Neural progenitor cell (in vitro differentiated cells): ENCODE measurements at regions not wholly inside any gene's neighbourhood (a gene's known extent, or its start where the extent isn't known, plus 50 kb on each side); places are given as distances from the start of the nearest gene placed in this dataset.

Source experiments
- DNase-seq: peaks from one replicate; pipeline ENCODE4 v3.0.0-alpha.2; 2016; ENCODE audit warnings: low spot score
- H2AFZ ChIP-seq: fragments of 200-600 bp; sonication (generic); replicated peaks from 2 replicates; pipeline ENCODE4 v1.6.1; 2016; ENCODE audit warnings: antibody characterized with exemption
- H3F3A ChIP-seq: fragments of 200-600 bp; sonication (generic); 2 replicates; pipeline ENCODE4 v1.6.1; 2016; ENCODE audit warnings: antibody characterized with exemption, low read depth
- H3K27ac ChIP-seq: fragments of 200-600 bp; sonication (generic); 2 replicates; pipeline ENCODE4 v1.5.1; 2016; ENCODE audit warnings: mild to moderate bottlenecking
- H3K27me3 ChIP-seq: fragments of 200-600 bp; sonication (generic); 2 replicates; pipeline ENCODE4 v1.6.1; 2016; ENCODE audit warnings: mild to moderate bottlenecking, moderate library complexity
- H3K36me3 ChIP-seq: fragments of 200-600 bp; sonication (generic); 2 replicates; pipeline ENCODE4 v1.5.1; 2016
- H3K4me1 ChIP-seq: fragments of 200-600 bp; sonication (generic); 2 replicates; pipeline ENCODE4 v1.6.1; 2016; ENCODE audit warnings: mixed run types
- H3K4me2 ChIP-seq: fragments of 200-600 bp; sonication (generic); 2 replicates; pipeline ENCODE4 v1.6.1; 2016
- H3K4me3 ChIP-seq: fragments of 200-600 bp; sonication (generic); 2 replicates; pipeline ENCODE4 v1.5.1; 2016
- H3K79me2 ChIP-seq: fragments of 200-600 bp; sonication (generic); 2 replicates; pipeline ENCODE4 v1.6.1; 2016; ENCODE audit warnings: low read depth
- H3K9ac ChIP-seq: fragments of 200-600 bp; sonication (generic); 2 replicates; pipeline ENCODE4 v1.6.1; 2016
- H3K9me3 ChIP-seq: fragments of 200-600 bp; sonication (generic); 2 replicates; pipeline ENCODE4 v1.5.1; 2016; ENCODE audit warnings: low read depth
- H4K20me1 ChIP-seq: fragments of 200-600 bp; sonication (generic); 2 replicates; pipeline ENCODE4 v1.6.1; 2016; ENCODE audit warnings: low read depth
- H3K27ac Mint-ChIP-seq: 3 replicates; pipeline ENCODE4 v1.8.0; 2021; ENCODE audit warnings: mixed read lengths
- H3K27me3 Mint-ChIP-seq: 2 replicates; pipeline ENCODE4 v1.8.0; 2022; ENCODE audit warnings: low read depth, mild to moderate bottlenecking, inconsistent platforms, moderate library complexity, mixed read lengths; ENCODE audit not compliant: insufficient read depth
- H3K36me3 Mint-ChIP-seq: 3 replicates; pipeline ENCODE4 v1.8.0; 2021; ENCODE audit warnings: mixed read lengths
- H3K4me1 Mint-ChIP-seq: 3 replicates; pipeline ENCODE4 v1.8.0; 2021; ENCODE audit warnings: mixed read lengths
- H3K4me3 Mint-ChIP-seq: 3 replicates; pipeline ENCODE4 v1.8.0; 2021; ENCODE audit warnings: mild to moderate bottlenecking, moderate library complexity, mixed read lengths
- H3K9me3 Mint-ChIP-seq: 3 replicates; pipeline ENCODE4 v1.8.0; 2020; ENCODE audit warnings: mixed read lengths
- CTCF ChIP-seq: fragments of 200-600 bp; sonication (generic); IDR thresholded peaks from 2 replicates; pipeline ENCODE4 v1.5.1; 2017; ENCODE audit warnings: antibody characterized with exemption, mild to moderate bottlenecking
- EZH2 ChIP-seq: fragments of 200-600 bp; sonication (generic); IDR thresholded peaks from 2 replicates; pipeline ENCODE4 v1.6.1; 2017; ENCODE audit warnings: antibody characterized with exemption, mild to moderate bottlenecking, moderate library complexity
- EZH2phosphoT487 ChIP-seq: fragments of 200-600 bp; sonication (generic); IDR thresholded peaks from 2 replicates; pipeline ENCODE4 v1.6.1; 2017; ENCODE audit warnings: antibody characterized with exemption

GRCh38 chr13:112236539-112237197 is 139.5 kb upstream of the SPACA7 start:
- Histone ChIP-seq H3F3A (no peaks in the 10 kb centered on the region), H3K4me1 (no peaks in the 10 kb centered on the region), H3K4me2 (no peak overlapping the region), H3K27ac (no peak overlapping the region), H3K36me3 (no peaks in the 10 kb centered on the region), H4K20me1 (no peaks in the 10 kb centered on the region), H3K9me3 (no peaks in the 10 kb centered on the region), H3K27me3 (peaks cover 3% of the 10 kb centered on the region), H3K9ac (no peak overlapping the region), H3K79me2 (no peaks in the 10 kb centered on the region), H3K4me3 (no peak overlapping the region), H2AFZ (no peak overlapping the region)
- TF ChIP-seq EZH2phosphoT487, result no peak
- no peak for TF ChIP-seq CTCF
- TF ChIP-seq EZH2, result no peak
- Mint-ChIP-seq H3K4me3 (no peak overlapping the region), H3K9me3 (peaks cover 26% of the 10 kb centered on the region), H3K27ac (no peak overlapping the region), H3K4me1 (peaks cover 19% of the 10 kb centered on the region), H3K27me3 (peaks cover 4% of the 10 kb centered on the region), H3K36me3 (no peaks in the 10 kb centered on the region)
- no peak for DNase-seq

- H3K27ac Mint-ChIP-seq, result no peak overlapping the region
- no peaks in the 10 kb centered on the region for H3K36me3 ChIP-seq
- H3K9me3 Mint-ChIP-seq, result peaks cover 26% of the 10 kb centered on the region
- H3K79me2 ChIP-seq, result no peaks in the 10 kb centered on the region
- H3K4me3 ChIP-seq, result no peak overlapping the region
- no peaks in the 10 kb centered on the region for H3K36me3 Mint-ChIP-seq
- H3K9ac ChIP-seq, result no peak overlapping the region
- no peak for DNase-seq
- no peak overlapping the region for H3K27ac ChIP-seq
- H3K27me3 Mint-ChIP-seq, result peaks cover 4% of the 10 kb centered on the region
- no peak overlapping the region for H3K4me2 ChIP-seq
- no peaks in the 10 kb centered on the region for H3F3A ChIP-seq
- H4K20me1 ChIP-seq, result no peaks in the 10 kb centered on the region
- peaks cover 13% of the 10 kb centered on the region for H3K4me1 Mint-ChIP-seq
- TF ChIP-seq CTCF, result no peak
- TF ChIP-seq EZH2, result no peak
- no peak for TF ChIP-seq EZH2phosphoT487
- H3K4me3 Mint-ChIP-seq, result no peak overlapping the region
- no peaks in the 10 kb centered on the region for H3K9me3 ChIP-seq
- no peak overlapping the region for H2AFZ ChIP-seq
- H3K4me1 ChIP-seq, result no peaks in the 10 kb centered on the region
- H3K27me3 ChIP-seq, result no peaks in the 10 kb centered on the region
Measured at GRCh38 chr13:112238436-112238995, 137.6 kb upstream of the SPACA7 start.

GRCh38 chr13:112240076-112240475 is 136.1 kb upstream of the SPACA7 start:
- Histone ChIP-seq H3K79me2 (no peaks in the 10 kb centered on the region), H3F3A (no peaks in the 10 kb centered on the region), H3K4me1 (no peaks in the 10 kb centered on the region), H3K9ac (no peak overlapping the region), H3K9me3 (no peaks in the 10 kb centered on the region), H3K27me3 (no peaks in the 10 kb centered on the region), H2AFZ (no peak overlapping the region), H3K4me3 (no peak overlapping the region), H3K4me2 (no peak overlapping the region), H3K36me3 (no peaks in the 10 kb centered on the region), H3K27ac (no peak overlapping the region), H4K20me1 (no peaks in the 10 kb centered on the region)
- H3K27ac Mint-ChIP-seq, result no peak overlapping the region
- H3K4me1 Mint-ChIP-seq, result peaks cover 15% of the 10 kb centered on the region
- no peak overlapping the region for H3K4me3 Mint-ChIP-seq
- no peak for TF ChIP-seq EZH2
- TF ChIP-seq EZH2phosphoT487, result no peak
- no peak for TF ChIP-seq CTCF
- no peak for DNase-seq
- H3K36me3 Mint-ChIP-seq, result no peaks in the 10 kb centered on the region
- peaks cover 6% of the 10 kb centered on the region for H3K27me3 Mint-ChIP-seq
- peaks cover 22% of the 10 kb centered on the region for H3K9me3 Mint-ChIP-seq
